GM19455 (cell line): ENCODE measurements at regions not wholly inside any gene's neighbourhood (a gene's known extent, or its start where the extent isn't known, plus 50 kb on each side); places are given as distances from the start of the nearest gene placed in this dataset.
A peak's percentile ranks its signal among the peaks of the same experiment; 100 is the strongest.

Experiments
- ATAC-seq: cut with Tn5 transposase; IDR thresholded peaks from one replicate; pipeline ENCODE4 v1.9.1; 2021; ENCODE audit not compliant: unreplicated experiment

- ATAC-seq = no peak
Measured at GRCh38 chr3:34277110-34277509, 478.7 kb downstream of the PDCD6IP start.

DNA sequence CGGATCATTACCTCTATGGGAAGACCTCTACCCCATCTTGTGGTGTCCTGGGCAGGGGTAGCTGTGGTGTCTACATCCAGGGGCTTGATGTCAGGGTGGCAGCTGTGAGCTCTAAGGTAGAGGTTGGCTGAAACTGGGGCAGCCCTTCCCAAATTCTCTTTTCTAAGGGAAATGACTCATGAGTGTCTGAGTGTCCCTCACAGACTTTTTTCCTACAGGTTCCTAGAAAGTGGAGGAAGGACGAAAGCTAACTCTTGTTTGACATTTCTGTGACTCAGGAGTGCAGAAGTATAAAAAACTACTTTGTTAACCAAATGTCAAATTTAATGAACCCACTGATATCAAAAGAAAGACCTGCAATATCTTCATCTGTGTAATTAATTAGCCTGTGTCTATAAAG lies 481.5 kb downstream of the PDCD6IP start:
- ATAC-seq = no peak

DNA sequence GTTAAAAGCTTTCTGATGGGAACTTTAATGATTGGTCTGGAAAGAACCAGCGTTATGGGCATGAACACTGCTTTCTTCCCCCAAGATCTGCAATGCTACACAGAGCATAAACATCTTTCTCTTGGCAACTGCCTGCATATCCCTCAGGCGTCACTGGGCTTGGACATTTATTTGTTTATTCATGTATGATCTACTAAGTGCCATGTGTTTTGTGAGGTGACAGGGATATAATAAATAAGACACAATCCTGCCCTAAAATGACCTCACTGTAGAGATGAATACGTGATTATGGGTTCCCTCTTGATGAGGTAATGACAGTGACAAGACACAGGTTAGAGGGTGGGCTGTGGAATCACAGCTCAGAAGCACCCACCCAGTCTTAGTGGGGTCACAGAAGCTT lies 485.3 kb downstream of the PDCD6IP start:
- ATAC-seq = no peak

GRCh38 chr3:34284959-34285826 lies 486.8 kb downstream of the PDCD6IP start:
- no peak for ATAC-seq

DNA sequence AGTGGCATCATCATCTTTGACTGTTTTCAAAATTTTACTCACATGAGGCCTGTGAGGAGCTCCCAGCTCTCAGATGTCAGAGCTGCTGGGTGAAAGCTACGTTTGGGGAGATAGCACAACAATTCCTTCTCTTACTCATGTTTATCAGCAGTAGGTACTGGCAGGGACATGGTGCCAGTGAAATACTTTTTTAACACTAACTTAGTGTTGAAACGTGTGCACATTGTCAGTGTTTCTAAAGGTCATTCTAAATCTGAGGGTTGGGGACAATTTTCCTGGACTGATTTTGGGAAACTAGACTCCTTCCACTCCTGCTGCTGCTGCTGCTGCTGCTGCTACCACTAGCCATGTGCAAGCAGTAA lies 487.4 kb downstream of the PDCD6IP start:
- ATAC-seq = no peak

GRCh38 chr3:34292605-34293300 lies 494.3 kb downstream of the PDCD6IP start:
- ATAC-seq = no peak

GRCh38 chr3:34294240-34294639 lies 495.8 kb downstream of the PDCD6IP start:
- no peak for ATAC-seq

GRCh38 chr3:34296796-34297195 lies 498.4 kb downstream of the PDCD6IP start:
- ATAC-seq = no peak

GRCh38 chr3:34298653-34299052 lies 500.2 kb downstream of the PDCD6IP start:
- ATAC-seq = no peak

GRCh38 chr3:34300621-34301020 lies 502.2 kb downstream of the PDCD6IP start:
- no peak for ATAC-seq

DNA sequence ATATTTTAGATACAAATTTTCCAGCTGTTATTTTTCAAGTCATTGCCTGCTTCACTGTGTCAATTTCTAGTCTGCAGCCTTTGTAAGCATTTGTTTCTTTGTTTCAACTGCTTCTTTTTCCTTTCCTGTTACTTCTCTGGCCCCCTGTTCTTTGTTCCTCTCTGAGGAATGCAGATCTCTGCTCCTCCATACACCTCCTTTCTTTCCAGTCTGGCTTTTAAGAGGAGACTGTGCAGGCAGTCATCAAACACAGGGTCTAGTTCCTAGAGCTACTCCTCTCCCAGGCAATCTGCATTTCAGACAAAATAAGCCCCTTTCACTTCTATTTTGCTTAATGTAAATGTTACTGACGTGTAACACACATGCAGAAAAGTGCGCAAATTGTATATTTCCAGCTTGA lies 502.9 kb downstream of the PDCD6IP start:
- no peak for ATAC-seq

DNA sequence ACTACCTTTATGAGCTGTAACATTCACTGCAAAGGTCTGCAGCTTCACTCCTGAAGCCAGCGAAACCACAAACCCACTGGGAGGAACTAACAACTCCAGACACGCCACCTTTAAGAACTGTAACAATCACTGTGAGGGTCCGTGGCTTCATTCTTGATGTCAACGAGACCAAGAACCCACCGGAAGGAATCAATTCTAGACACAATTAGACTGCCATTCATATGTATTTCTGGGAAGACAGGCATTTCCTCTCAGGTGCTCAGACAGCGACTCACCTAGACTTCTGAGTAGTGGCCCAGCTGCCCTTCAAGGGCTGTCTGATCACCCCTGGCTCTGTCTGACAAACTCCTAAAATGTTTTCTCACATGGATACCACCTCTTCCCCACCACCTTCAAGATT lies 506.8 kb downstream of the PDCD6IP start:
- ATAC-seq = no peak

DNA sequence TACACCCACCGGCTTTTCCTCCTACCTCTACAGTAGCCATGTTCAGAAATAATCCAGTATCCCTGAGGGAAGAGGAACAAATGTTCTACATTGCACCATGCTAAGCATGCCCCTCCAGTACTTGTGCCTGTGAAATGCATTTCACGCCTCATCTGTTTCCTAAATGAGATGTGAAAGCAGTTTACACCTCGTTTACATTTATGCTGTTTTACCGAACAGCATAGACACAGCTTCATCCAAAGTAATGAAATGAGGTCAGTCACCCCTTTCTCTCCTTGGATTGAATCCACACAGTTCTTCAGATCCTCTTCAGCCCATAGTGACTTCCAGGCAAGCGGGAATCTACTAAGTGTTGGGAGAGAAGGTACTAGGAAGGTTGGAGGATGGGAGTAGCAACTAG lies 514.3 kb downstream of the PDCD6IP start:
- no peak for ATAC-seq

DNA sequence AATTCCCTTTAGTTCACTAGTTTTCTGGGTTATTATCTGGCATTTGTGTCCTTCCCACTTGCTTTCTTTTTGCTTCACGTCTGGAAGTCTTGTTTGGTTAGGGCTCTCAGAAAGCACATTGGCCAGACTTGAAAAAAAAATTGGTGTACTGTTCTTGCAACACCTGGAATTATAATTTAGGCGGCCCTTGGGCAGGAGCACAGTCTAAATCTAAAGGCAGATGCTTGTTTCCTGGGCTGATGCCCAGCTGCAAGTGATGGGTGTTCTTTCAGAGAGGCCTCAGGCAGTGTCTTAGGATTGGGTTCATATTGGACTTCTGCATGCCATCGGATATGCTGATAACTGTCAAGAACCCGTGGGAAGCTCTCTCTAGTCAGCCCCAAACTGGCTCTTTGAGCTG lies 521.5 kb downstream of the PDCD6IP start:
- no peak for ATAC-seq

- ATAC-seq = peak; percentile 74
Measured at GRCh38 chr3:34323517-34323916, 525.1 kb downstream of the PDCD6IP start.

GRCh38 chr3:34346656-34347055 lies 548.2 kb downstream of the PDCD6IP start:
- ATAC-seq = no peak

DNA sequence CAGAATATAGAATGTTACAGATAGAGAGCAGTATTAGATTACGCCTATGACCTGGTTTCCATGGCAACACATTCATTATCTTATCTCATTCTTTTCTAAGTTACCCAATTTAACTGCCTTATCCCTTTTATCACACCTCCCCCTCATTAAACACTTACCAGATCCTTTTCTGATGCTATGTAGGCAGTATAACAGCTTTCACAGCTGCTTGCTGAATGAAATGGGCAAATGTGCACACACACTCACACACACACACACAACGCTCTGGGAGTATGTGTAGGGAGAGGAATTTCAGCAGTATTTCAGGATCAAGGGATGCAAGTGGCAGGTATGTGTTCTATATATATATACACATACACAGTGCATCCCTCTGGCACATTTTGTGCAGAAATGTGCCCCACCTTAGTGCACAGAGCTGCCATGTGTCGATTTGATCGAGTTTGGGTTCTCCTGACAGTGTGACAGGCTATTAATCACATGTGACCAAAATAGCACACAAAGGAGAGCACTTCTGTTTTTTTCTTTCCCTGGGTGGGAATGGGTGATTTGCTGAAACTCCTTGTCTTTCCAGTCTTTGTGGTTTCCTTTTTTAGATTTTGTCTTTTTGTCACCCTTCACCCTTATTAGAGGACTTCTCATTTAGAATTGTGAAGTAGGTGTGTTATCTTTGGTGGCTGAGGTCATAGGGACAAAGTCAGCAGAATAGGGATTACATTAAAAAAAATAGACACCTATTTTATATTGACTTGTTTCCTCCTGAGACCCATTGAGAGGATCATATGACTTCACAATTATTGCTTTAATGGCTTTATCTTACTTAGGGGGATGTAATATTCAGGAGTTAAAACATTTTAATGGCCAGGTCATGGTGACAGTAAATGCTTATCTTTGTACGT lies 553.7 kb downstream of the PDCD6IP start:
- no peak for ATAC-seq

GRCh38 chr3:34352778-34353331 lies 554.4 kb downstream of the PDCD6IP start:
- ATAC-seq = no peak

- ATAC-seq = no peak
Measured at GRCh38 chr3:34357461-34357860, 559.0 kb downstream of the PDCD6IP start.

DNA sequence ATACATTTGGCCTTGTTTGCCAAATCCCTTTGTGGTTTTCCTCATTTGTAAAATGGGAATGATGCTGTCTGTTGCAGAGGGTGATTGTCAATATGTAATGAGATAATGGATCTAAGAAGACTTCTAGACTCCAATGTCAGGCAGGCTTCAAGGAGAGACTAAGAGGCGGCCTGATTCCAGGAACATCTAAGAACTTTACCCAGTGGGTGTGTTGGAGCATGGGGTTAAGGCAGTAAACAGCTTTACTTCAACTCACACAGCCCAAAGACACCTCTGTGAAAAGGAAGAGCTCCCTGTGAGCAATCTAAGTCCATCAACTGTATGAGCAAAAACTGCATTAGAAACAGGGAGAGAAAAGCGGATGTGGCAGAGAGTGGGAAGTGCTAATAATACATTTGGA lies 560.6 kb downstream of the PDCD6IP start:
- ATAC-seq = no peak

- no peak for ATAC-seq
Measured at GRCh38 chr3:34360713-34361112, 562.3 kb downstream of the PDCD6IP start.
